Hepatocyte (in vitro differentiated cells): ENCODE measurements at regions not wholly inside any gene's neighbourhood (a gene's known extent, or its start where the extent isn't known, plus 50 kb on each side); places are given as distances from the start of the nearest gene placed in this dataset.

Source experiments
- DNase-seq: peaks from one replicate; pipeline ENCODE4 v3.0.0-alpha.2; 2016; ENCODE audit warnings: low spot score
- H2AFZ ChIP-seq: fragments of 200-600 bp; sonication (generic); 2 replicates; pipeline ENCODE4 v1.6.0; 2016; ENCODE audit warnings: antibody characterized with exemption, mild to moderate bottlenecking
- H3K27ac ChIP-seq: fragments of 200-600 bp; sonication (generic); 2 replicates; pipeline ENCODE4 v1.5.1; 2016; ENCODE audit warnings: mild to moderate bottlenecking
- H3K27me3 ChIP-seq: fragments of 200-600 bp; sonication (generic); 2 replicates; pipeline ENCODE4 v1.6.1; 2016
- H3K36me3 ChIP-seq: fragments of 200-600 bp; sonication (generic); replicated peaks from 2 replicates; pipeline ENCODE4 v1.5.1; 2016; ENCODE audit warnings: low read depth; ENCODE audit not compliant: insufficient read depth
- H3K4me1 ChIP-seq: fragments of 200-600 bp; sonication (generic); 2 replicates; pipeline ENCODE4 v1.5.1; 2016; ENCODE audit warnings: mild to moderate bottlenecking, moderate library complexity; ENCODE audit not compliant: insufficient read depth
- H3K4me2 ChIP-seq: fragments of 200-600 bp; sonication (generic); 2 replicates; pipeline ENCODE4 v1.6.0; 2016
- H3K4me3 ChIP-seq: fragments of 200-600 bp; sonication (generic); 2 replicates; pipeline ENCODE4 v1.5.1; 2016; ENCODE audit warnings: mild to moderate bottlenecking
- H3K79me2 ChIP-seq: fragments of 200-600 bp; sonication (generic); 2 replicates; pipeline ENCODE4 v1.6.0; 2017; ENCODE audit warnings: mild to moderate bottlenecking
- H3K9me2 ChIP-seq: fragments of 200-600 bp; sonication (generic); replicated peaks from 2 replicates; pipeline ENCODE4 v1.6.0; 2017; ENCODE audit warnings: mild to moderate bottlenecking; ENCODE audit not compliant: insufficient read depth
- H3K9me3 ChIP-seq: fragments of 200-600 bp; sonication (generic); 2 replicates; pipeline ENCODE4 v1.5.1; 2016; ENCODE audit warnings: low read depth, mild to moderate bottlenecking
- H4K20me1 ChIP-seq: fragments of 200-600 bp; sonication (generic); 2 replicates; pipeline ENCODE4 v1.6.0; 2016; ENCODE audit warnings: mild to moderate bottlenecking; ENCODE audit not compliant: insufficient read depth, poor library complexity, severe bottlenecking
- EZH2 ChIP-seq: fragments of 200-600 bp; sonication (generic); IDR thresholded peaks from 2 replicates; pipeline ENCODE4 v1.6.1; 2016; ENCODE audit warnings: antibody characterized with exemption, mild to moderate bottlenecking, borderline replicate concordance
- EZH2phosphoT487 ChIP-seq: fragments of 200-600 bp; sonication (generic); IDR thresholded peaks from one replicate; pipeline ENCODE4 v1.6.1; 2018; ENCODE audit warnings: antibody characterized with exemption, mild to moderate bottlenecking, low read depth, moderate library complexity; ENCODE audit not compliant: unreplicated experiment, severe bottlenecking
- WGBS: methylation state at CpG from one replicate; pipeline ENCODE4 v1.1.6; 2016; ENCODE audit warnings: low lambda C conversion rate; ENCODE audit errors: missing lambda C conversion rate; 5-methylcytosine and 5-hydroxymethylcytosine counted together
- TF ChIP-seq, protein P1 (sequence below): fragments of 200-600 bp; sonication (generic); IDR thresholded peaks from 2 replicates; pipeline ENCODE4 v1.5.1; 2016; ENCODE audit warnings: antibody characterized with exemption, mild to moderate bottlenecking; ENCODE audit not compliant: poor library complexity

DNA sequence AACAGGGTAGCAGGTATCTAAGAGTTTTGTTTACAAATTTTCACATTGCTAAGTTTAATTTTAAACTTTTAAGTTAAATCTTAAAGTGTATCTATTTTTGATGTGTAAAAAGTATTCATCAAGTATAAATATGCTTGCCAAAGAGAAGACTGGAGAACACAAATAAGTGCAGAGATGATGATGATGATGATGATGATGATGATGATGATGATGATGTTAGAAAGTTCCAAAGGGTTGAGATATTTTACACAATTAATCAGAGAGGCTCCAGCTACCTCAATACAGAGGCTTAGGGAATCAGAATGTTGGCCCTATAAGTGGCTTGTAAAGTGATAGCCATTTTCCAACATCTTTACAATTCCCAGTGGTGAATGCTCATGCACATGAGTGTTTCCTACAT is 209.0 kb upstream of the NPVF start:
- H3K4me2 ChIP-seq: no peak overlapping the region
- H3K36me3 ChIP-seq: no peaks in the 10 kb centered on the region
- no peaks in the 10 kb centered on the region for H3K9me2 ChIP-seq
- no peak for DNase-seq
- TF ChIP-seq EZH2phosphoT487 (no peak), EZH2 (no peak)
- TF ChIP-seq, protein P1, sequence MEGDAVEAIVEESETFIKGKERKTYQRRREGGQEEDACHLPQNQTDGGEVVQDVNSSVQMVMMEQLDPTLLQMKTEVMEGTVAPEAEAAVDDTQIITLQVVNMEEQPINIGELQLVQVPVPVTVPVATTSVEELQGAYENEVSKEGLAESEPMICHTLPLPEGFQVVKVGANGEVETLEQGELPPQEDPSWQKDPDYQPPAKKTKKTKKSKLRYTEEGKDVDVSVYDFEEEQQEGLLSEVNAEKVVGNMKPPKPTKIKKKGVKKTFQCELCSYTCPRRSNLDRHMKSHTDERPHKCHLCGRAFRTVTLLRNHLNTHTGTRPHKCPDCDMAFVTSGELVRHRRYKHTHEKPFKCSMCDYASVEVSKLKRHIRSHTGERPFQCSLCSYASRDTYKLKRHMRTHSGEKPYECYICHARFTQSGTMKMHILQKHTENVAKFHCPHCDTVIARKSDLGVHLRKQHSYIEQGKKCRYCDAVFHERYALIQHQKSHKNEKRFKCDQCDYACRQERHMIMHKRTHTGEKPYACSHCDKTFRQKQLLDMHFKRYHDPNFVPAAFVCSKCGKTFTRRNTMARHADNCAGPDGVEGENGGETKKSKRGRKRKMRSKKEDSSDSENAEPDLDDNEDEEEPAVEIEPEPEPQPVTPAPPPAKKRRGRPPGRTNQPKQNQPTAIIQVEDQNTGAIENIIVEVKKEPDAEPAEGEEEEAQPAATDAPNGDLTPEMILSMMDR: no peak
- no peaks in the 10 kb centered on the region for H3K79me2 ChIP-seq
- H4K20me1 ChIP-seq: no peaks in the 10 kb centered on the region
- no peak overlapping the region for H3K4me3 ChIP-seq
- no peaks in the 10 kb centered on the region for H3K27me3 ChIP-seq
- H3K27ac ChIP-seq: no peak overlapping the region
- no peaks in the 10 kb centered on the region for H3K4me1 ChIP-seq
- H3K9me3 ChIP-seq: no peaks in the 10 kb centered on the region
- no peak overlapping the region for H2AFZ ChIP-seq

DNA sequence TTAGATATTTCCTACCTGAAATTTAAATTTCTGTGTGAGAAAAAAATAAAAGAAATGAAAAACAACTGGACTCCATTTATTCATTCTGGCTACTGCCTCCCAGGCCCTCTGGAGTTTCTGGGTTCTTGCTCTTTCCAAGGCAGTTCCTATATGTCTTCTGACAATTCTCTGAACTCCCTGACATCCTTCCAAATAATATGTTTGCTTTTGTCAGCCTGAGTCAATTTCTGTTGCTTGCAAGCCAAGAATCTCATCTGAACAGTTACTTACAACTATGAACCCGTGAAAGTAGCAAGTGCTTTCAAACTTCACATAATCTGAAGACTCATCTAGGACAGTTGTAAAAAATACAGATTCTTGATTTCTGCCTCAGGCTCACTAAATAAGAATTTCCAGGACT is 216.7 kb upstream of the NPVF start:
- H3K9me2 ChIP-seq: no peaks in the 10 kb centered on the region
- H2AFZ ChIP-seq: no peak overlapping the region
- no peak overlapping the region for H3K4me3 ChIP-seq
- 90% methylated on average over 1 of the region's 1 CpG for WGBS
- H3K9me3 ChIP-seq: no peaks in the 10 kb centered on the region
- no peaks in the 10 kb centered on the region for H3K4me1 ChIP-seq
- TF ChIP-seq EZH2phosphoT487: no peak
- TF ChIP-seq EZH2: no peak
- TF ChIP-seq, protein P1: no peak
- no peaks in the 10 kb centered on the region for H3K36me3 ChIP-seq
- no peak overlapping the region for H3K27ac ChIP-seq
- no peak overlapping the region for H3K4me2 ChIP-seq
- no peak for DNase-seq
- no peaks in the 10 kb centered on the region for H3K27me3 ChIP-seq
- no peaks in the 10 kb centered on the region for H3K79me2 ChIP-seq
- H4K20me1 ChIP-seq: no peaks in the 10 kb centered on the region

DNA sequence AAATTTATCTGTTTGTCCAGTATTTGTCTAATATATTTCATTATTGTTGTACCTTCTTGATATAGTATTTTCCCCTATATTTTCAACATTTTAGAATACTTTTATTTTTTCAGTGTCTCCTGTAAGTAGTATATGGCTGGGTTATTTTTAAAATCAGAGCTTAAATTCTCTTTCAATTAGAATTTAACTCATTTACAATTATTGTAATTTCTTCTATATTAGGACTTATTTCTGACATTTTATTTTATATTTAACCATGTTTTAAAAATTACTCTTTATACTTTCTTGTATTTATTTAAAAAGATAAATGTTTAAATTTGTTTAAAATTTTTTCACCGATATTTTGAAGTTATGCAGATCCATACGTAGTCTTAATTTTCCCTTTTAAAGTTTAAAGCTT is 220.0 kb upstream of the NPVF start:
- Histone ChIP-seq H4K20me1 (no peaks in the 10 kb centered on the region), H3K9me3 (no peaks in the 10 kb centered on the region), H3K4me2 (no peak overlapping the region), H3K27ac (no peak overlapping the region), H2AFZ (no peak overlapping the region), H3K4me3 (no peak overlapping the region), H3K4me1 (no peaks in the 10 kb centered on the region), H3K27me3 (no peaks in the 10 kb centered on the region), H3K9me2 (no peaks in the 10 kb centered on the region), H3K79me2 (no peaks in the 10 kb centered on the region), H3K36me3 (no peaks in the 10 kb centered on the region)
- no peak for DNase-seq
- no peak for TF ChIP-seq EZH2phosphoT487
- no peak for TF ChIP-seq EZH2
- TF ChIP-seq, protein P1: no peak
- WGBS: 96% methylated on average over 2 of the region's 2 CpGs

DNA sequence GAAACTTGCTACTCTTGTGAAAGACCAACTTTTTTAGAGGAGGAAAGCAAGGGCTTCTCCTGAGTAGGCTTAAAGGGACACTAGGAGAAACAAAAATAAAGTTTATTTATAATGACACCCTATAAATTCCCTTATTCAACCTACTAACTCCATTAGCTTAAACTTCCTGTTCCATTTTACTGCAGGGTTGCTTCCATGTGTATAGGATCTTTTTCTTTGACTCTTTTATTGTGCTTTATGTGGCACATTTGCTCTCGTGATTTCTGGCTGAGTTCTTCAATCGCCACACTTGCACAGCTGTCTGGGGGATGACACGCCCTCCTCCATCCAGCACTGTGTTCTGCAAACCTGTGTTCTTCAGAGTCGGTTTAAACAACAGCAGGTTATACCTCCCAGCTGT is 225.7 kb upstream of the NPVF start:
- peaks cover 19% of the 10 kb centered on the region for H3K4me1 ChIP-seq
- no peak overlapping the region for H2AFZ ChIP-seq
- peak; percentile 74 for TF ChIP-seq EZH2phosphoT487
- TF ChIP-seq, protein P1: no peak
- H3K27ac ChIP-seq: peak overlapping the region; percentile 73
- WGBS: 51% methylated on average over 4 of the region's 4 CpGs
- H3K79me2 ChIP-seq: no peaks in the 10 kb centered on the region
- no peaks in the 10 kb centered on the region for H3K36me3 ChIP-seq
- peak overlapping the region; percentile 60 for H3K4me2 ChIP-seq
- H3K27me3 ChIP-seq: no peaks in the 10 kb centered on the region
- peak; percentile 38 for DNase-seq
- no peaks in the 10 kb centered on the region for H4K20me1 ChIP-seq
- no peaks in the 10 kb centered on the region for H3K9me3 ChIP-seq
- H3K4me3 ChIP-seq: no peak overlapping the region
- H3K9me2 ChIP-seq: no peaks in the 10 kb centered on the region
